ENCODE measurements at regions not wholly inside any gene's neighbourhood (a gene's known extent, or its start where the extent isn't known, plus 50 kb on each side); places are given as distances from the start of the nearest gene placed in this dataset.

DNA sequence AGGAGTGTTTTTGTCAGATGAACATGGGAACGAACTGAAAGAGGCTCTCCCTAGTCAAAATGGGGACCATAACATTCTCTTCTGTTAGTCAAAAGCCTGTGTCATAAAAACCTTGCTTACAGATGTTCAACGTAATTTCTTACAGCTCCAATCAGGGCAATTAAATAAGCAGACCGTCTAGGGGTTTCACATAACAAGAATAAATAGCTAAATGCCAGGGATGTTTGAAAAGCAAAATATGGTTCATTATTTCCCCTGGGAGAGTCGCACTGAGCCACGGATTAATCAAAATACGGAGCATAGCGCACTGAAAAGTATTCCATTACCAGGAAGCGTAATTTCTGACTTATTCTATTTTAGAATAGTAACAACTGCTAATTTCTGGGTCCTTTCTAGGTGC is 63.7 kb upstream of the MRI1 start:
- Histone ChIP-seq H4K20me1 (ENCODE audit: insufficient read depth) (no peaks in the 10 kb centered on the region), H3F3A (ENCODE audit: insufficient read depth) (no peaks in the 10 kb centered on the region), H3K27me3 (replicated peaks; ENCODE audit: insufficient read depth) (no peaks in the 10 kb centered on the region), H3K27ac (no peak overlapping the region), H3K9ac (no peak overlapping the region), H3K4me2 (ENCODE audit: unreplicated experiment) (no peak overlapping the region), H3K9me3 (ENCODE audit: low read depth) (no peaks in the 10 kb centered on the region), H3K4me1 (ENCODE audit: insufficient read depth) (no peaks in the 10 kb centered on the region), H3K9me2 (ENCODE audit: insufficient read depth) (no peaks in the 10 kb centered on the region), H3K79me2 (ENCODE audit: insufficient read depth) (no peaks in the 10 kb centered on the region), H3K4me3 (no peak overlapping the region), H2AFZ (no peak overlapping the region), H3K36me3 (ENCODE audit: low read depth) (no peaks in the 10 kb centered on the region)
- 54 to 59% methylated on average over 8 of the region's 8 CpGs for WGBS, 2 experiments (ENCODE audit: low coverage in 1 of 2, low lambda C conversion rate in 2 of 2, missing lambda C conversion rate in 2 of 2)
- DNase-seq, result no peak
- no peak for TF ChIP-seq EZH2phosphoT487 (IDR thresholded peaks at IDR 0.05; ENCODE audit: insufficient read depth, low read depth)
- no peak for TF ChIP-seq EZH2 (IDR thresholded peaks at IDR 0.05; ENCODE audit: insufficient read depth, poor library complexity, severe bottlenecking)
- in situ Hi-C loops (cut with MboI), result no loop called here

DNA sequence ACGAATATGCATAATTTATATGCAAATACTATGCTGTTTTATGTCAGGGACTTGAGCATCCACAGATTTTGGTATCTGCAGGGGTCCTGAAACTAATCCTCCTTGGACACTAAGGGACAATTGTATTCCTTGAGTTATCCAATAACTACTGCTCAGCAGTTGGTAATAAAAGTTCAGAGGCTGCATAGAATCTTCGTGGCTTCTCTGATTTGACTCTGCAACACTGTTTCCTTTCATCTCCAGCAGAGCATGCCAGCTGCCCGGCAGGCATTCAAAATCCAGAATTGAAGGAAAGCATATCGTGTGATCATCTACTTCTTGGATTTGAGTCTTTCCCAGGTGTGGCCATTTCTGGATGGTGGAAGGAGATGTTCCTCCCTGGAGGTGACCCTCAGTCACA is 64.5 kb upstream of the MRI1 start:
- no peak overlapping the region for H2AFZ ChIP-seq
- TF ChIP-seq EZH2 (IDR thresholded peaks at IDR 0.05; ENCODE audit: insufficient read depth, poor library complexity, severe bottlenecking), result no peak
- no peak for TF ChIP-seq EZH2phosphoT487 (IDR thresholded peaks at IDR 0.05; ENCODE audit: insufficient read depth, low read depth)
- no peak overlapping the region for H3K4me2 ChIP-seq (ENCODE audit: unreplicated experiment)
- DNase-seq, result no peak
- H3K27ac ChIP-seq, result no peak overlapping the region
- H3K79me2 ChIP-seq (ENCODE audit: insufficient read depth), result no peaks in the 10 kb centered on the region
- no peak overlapping the region for H3K9ac ChIP-seq
- no peaks in the 10 kb centered on the region for H4K20me1 ChIP-seq (ENCODE audit: insufficient read depth)
- no peaks in the 10 kb centered on the region for H3F3A ChIP-seq (ENCODE audit: insufficient read depth)
- H3K36me3 ChIP-seq (ENCODE audit: low read depth), result no peaks in the 10 kb centered on the region
- WGBS, 2 experiments (ENCODE audit: low coverage in 1 of 2, low lambda C conversion rate in 2 of 2, missing lambda C conversion rate in 2 of 2), result 63 to 65% methylated on average over 4 of the region's 4 CpGs
- H3K9me2 ChIP-seq (ENCODE audit: insufficient read depth), result no peaks in the 10 kb centered on the region
- no peak overlapping the region for H3K4me3 ChIP-seq
- in situ Hi-C loops (cut with MboI), result no loop called here
- no peaks in the 10 kb centered on the region for H3K4me1 ChIP-seq (ENCODE audit: insufficient read depth)
- no peaks in the 10 kb centered on the region for H3K9me3 ChIP-seq (ENCODE audit: low read depth)
- H3K27me3 ChIP-seq (replicated peaks; ENCODE audit: insufficient read depth), result no peaks in the 10 kb centered on the region

DNA sequence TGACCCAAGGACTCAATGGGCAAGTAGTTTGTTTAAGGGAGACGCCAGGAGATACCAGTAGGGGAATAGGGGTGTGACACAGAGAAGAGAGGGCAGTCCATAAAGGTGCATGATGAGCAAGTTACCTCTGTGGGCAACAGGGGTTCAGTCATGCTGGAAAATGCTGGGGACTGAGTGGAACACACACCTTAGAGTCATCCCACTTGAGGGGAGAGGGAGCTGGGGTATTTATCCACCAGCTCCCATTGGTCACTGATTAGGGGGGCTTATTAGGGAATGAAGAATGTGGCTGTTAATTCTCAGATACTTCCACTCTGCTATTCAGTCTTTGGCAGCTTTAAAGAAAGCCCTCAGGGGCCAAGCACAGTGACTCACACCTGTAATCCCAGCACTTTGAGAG is 67.5 kb upstream of the MRI1 start:
- in situ Hi-C loops (cut with MboI), result no loop called here
- TF ChIP-seq EZH2phosphoT487 (IDR thresholded peaks at IDR 0.05; ENCODE audit: insufficient read depth, low read depth) (no peak), EZH2 (IDR thresholded peaks at IDR 0.05; ENCODE audit: insufficient read depth, poor library complexity, severe bottlenecking) (no peak)
- 40 to 62% methylated on average over 1 of the region's 1 CpG for WGBS, 2 experiments (ENCODE audit: low coverage in 1 of 2, low lambda C conversion rate in 2 of 2, missing lambda C conversion rate in 2 of 2)

DNA sequence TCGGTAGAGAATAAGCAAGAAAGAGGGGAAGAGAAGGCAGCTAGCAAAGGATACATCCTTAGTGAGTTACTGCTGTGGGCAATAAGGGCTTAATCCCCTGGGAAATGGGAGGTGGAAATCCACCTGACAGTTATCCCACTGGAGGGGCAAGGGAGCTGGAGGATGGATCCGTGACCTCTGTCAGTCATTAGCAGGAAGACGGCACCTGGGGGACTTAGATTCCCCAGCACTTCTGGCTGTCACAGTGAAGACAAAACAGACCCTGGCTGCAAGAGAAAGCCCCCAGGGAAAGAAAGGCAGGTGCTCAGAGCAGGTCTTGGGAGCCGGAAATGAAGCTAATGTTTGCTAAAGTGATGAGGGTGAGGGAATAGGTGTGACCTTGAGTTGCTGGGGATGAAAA is 70.4 kb upstream of the MRI1 start:
- Histone ChIP-seq H3K4me3 (no peak overlapping the region), H3K4me1 (ENCODE audit: insufficient read depth) (peaks cover 9% of the 10 kb centered on the region; the same call in 1 of the 2 replicates), H3K27ac (no peak overlapping the region), H3K36me3 (ENCODE audit: low read depth) (no peaks in the 10 kb centered on the region), H3K27me3 (replicated peaks; ENCODE audit: insufficient read depth) (no peaks in the 10 kb centered on the region), H3F3A (ENCODE audit: insufficient read depth) (peaks cover 12% of the 10 kb centered on the region; the same call in 1 of the 2 replicates), H3K79me2 (ENCODE audit: insufficient read depth) (no peaks in the 10 kb centered on the region), H4K20me1 (ENCODE audit: insufficient read depth) (no peaks in the 10 kb centered on the region), H3K9me3 (ENCODE audit: low read depth) (no peaks in the 10 kb centered on the region), H2AFZ (no peak overlapping the region), H3K9ac (no peak overlapping the region), H3K4me2 (ENCODE audit: unreplicated experiment) (no peak overlapping the region), H3K9me2 (ENCODE audit: insufficient read depth) (no peaks in the 10 kb centered on the region)
- WGBS, 2 experiments (ENCODE audit: low coverage in 1 of 2, low lambda C conversion rate in 2 of 2, missing lambda C conversion rate in 2 of 2), result 52 to 67% methylated on average over 4 of the region's 4 CpGs
- TF ChIP-seq EZH2 (IDR thresholded peaks at IDR 0.05; ENCODE audit: insufficient read depth, poor library complexity, severe bottlenecking) (no peak), EZH2phosphoT487 (IDR thresholded peaks at IDR 0.05; ENCODE audit: insufficient read depth, low read depth) (no peak)
- in situ Hi-C loops (cut with MboI), result no loop called here
- no peak for DNase-seq

More for the DNA sequence above, 67.5 kb upstream of the MRI1 start:
- H2AFZ ChIP-seq, result no peak overlapping the region
- no peaks in the 10 kb centered on the region for H3K9me2 ChIP-seq (ENCODE audit: insufficient read depth)
- H3K4me3 ChIP-seq, result no peak overlapping the region
- no peaks in the 10 kb centered on the region for H3K79me2 ChIP-seq (ENCODE audit: insufficient read depth)
- no peaks in the 10 kb centered on the region for H4K20me1 ChIP-seq (ENCODE audit: insufficient read depth)
- H3K9ac ChIP-seq, result no peak overlapping the region
- no peak overlapping the region for H3K4me2 ChIP-seq (ENCODE audit: unreplicated experiment)
- H3K4me1 ChIP-seq (ENCODE audit: insufficient read depth), result peaks cover 5% of the 10 kb centered on the region; the same call in 1 of the 2 replicates
- H3K27me3 ChIP-seq (replicated peaks; ENCODE audit: insufficient read depth), result no peaks in the 10 kb centered on the region
- H3K9me3 ChIP-seq (ENCODE audit: low read depth), result no peaks in the 10 kb centered on the region
- no peak for DNase-seq
- H3F3A ChIP-seq (ENCODE audit: insufficient read depth), result peaks cover 7% of the 10 kb centered on the region; the same call in 1 of the 2 replicates
- no peak overlapping the region for H3K27ac ChIP-seq
- no peaks in the 10 kb centered on the region for H3K36me3 ChIP-seq (ENCODE audit: low read depth)
